ENCODE measurements at regions not wholly inside any gene's neighbourhood (a gene's known extent, or its start where the extent isn't known, plus 50 kb on each side); places are given as distances from the start of the nearest gene placed in this dataset.

DNA sequence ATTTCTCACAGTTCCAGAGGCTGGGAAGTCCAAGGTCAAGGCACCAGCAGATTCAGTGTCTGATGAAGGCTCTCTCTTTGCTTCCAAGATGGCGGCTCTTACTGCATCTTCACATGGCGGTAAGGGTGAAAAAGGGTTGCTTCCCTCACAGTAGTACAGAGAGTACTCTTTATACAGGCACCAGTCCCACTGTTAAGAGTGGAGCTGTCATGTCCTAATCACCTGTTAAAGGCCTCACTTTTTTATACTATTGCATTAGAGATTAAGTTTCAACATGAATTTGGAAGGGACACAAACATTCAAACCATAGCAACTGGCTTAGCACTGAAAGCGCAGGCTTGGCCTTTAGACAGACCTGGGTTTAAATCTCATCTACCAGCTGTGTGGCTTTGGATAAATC is 50.0 kb upstream of the TCL1A start:
- H3K36me3 ChIP-seq (ENCODE audit: control insufficient read depth, insufficient read depth, low read length), result no peaks in the 10 kb centered on the region
- FAIRE-seq (no peak), DNase-seq (ENCODE audit: low read depth) (no peak)
- TF ChIP-seq, protein P1, sequence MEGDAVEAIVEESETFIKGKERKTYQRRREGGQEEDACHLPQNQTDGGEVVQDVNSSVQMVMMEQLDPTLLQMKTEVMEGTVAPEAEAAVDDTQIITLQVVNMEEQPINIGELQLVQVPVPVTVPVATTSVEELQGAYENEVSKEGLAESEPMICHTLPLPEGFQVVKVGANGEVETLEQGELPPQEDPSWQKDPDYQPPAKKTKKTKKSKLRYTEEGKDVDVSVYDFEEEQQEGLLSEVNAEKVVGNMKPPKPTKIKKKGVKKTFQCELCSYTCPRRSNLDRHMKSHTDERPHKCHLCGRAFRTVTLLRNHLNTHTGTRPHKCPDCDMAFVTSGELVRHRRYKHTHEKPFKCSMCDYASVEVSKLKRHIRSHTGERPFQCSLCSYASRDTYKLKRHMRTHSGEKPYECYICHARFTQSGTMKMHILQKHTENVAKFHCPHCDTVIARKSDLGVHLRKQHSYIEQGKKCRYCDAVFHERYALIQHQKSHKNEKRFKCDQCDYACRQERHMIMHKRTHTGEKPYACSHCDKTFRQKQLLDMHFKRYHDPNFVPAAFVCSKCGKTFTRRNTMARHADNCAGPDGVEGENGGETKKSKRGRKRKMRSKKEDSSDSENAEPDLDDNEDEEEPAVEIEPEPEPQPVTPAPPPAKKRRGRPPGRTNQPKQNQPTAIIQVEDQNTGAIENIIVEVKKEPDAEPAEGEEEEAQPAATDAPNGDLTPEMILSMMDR (IDR thresholded peaks at IDR 0.05; ENCODE audit: insufficient read depth, low read length, severe bottlenecking), result no peak
- no peak overlapping the region for H3K4me3 ChIP-seq (ENCODE audit: low read depth, low read length)
- no peaks in the 10 kb centered on the region for H3K27me3 ChIP-seq (ENCODE audit: control insufficient read depth, insufficient read depth, low read length)

Measured in bronchial epithelial cell (primary cell).